ENCODE measurements at regions not wholly inside any gene's neighbourhood (a gene's known extent, or its start where the extent isn't known, plus 50 kb on each side); places are given as distances from the start of the nearest gene placed in this dataset.

GRCh38 chr2:63692002-63692606, 103.3 kb downstream of the MDH1 start:
- no peak overlapping the region for H3K4me3 ChIP-seq (replicated peaks; ENCODE audit: low read depth, low read length)
- peak; percentile 76 for DNase-seq (ENCODE audit: low read depth)
- TF ChIP-seq, protein P1, sequence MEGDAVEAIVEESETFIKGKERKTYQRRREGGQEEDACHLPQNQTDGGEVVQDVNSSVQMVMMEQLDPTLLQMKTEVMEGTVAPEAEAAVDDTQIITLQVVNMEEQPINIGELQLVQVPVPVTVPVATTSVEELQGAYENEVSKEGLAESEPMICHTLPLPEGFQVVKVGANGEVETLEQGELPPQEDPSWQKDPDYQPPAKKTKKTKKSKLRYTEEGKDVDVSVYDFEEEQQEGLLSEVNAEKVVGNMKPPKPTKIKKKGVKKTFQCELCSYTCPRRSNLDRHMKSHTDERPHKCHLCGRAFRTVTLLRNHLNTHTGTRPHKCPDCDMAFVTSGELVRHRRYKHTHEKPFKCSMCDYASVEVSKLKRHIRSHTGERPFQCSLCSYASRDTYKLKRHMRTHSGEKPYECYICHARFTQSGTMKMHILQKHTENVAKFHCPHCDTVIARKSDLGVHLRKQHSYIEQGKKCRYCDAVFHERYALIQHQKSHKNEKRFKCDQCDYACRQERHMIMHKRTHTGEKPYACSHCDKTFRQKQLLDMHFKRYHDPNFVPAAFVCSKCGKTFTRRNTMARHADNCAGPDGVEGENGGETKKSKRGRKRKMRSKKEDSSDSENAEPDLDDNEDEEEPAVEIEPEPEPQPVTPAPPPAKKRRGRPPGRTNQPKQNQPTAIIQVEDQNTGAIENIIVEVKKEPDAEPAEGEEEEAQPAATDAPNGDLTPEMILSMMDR (IDR thresholded peaks at IDR 0.05; ENCODE audit: low read length, missing control alignments) = peak; percentile 51

DNA sequence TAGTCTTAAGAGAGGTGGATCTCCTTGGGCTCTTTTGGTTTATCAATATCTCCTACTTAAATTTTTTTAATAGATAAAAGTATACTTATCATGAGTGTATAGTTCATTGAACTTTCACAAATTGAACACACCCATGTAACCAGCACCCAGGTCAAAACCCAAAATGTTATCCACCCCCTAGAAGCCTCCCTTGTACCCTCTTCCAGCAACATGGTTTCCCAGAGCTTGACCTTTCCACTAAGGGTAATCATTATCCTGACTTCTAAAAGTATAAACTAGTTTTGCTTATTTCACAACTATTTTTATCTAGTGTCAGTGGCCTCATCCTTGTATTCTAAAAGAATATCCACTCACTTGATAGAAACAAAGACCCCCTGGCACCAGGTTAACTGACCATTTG, 106.8 kb downstream of the MDH1 start:
- TF ChIP-seq, protein P1 (IDR thresholded peaks at IDR 0.05; ENCODE audit: low read length, missing control alignments) = no peak
- no peak overlapping the region for H3K4me3 ChIP-seq (replicated peaks; ENCODE audit: low read depth, low read length)
- DNase-seq (ENCODE audit: low read depth) = no peak

DNA sequence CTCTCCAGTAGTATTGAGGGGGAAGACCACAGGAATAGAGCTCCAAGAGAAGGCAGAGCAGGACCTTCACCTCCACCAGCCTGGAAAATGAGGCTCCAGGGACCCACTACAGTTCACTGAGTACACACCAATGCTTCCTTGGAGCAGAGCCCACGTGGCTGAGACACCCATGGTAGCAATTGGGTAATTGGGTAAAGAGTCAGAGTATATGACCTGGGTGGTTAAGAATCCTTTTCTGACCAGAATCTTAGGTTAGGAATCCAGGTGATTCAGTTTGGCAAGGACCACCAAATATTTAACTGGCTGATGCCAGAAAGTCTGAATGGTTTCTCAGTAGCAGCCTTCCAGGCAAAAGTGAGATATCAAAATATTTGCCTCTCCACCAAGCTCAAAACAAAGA, 107.7 kb downstream of the MDH1 start:
- H3K4me3 ChIP-seq (replicated peaks; ENCODE audit: low read depth, low read length) = no peak overlapping the region
- TF ChIP-seq, protein P1 (IDR thresholded peaks at IDR 0.05; ENCODE audit: low read length, missing control alignments) = no peak
- DNase-seq (ENCODE audit: low read depth) = no peak

DNA sequence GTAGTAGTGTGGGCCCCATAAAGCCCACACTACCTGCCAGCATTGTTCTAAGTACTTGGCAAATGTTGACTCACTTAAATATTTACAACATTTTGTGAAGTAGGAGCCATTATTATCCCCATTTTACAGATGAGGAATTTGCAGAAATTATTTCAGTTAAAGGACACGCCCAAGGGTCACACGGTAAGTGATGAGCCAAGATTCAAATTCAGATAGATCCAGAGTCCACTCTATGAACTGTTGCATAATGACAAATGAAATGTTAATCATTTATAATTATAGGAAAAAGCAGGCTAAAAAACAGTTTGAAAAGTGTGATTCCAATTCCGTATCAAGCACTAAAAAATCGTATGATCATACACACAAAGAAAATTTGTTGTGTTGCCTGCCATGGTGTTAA, 108.4 kb downstream of the MDH1 start:
- no peak overlapping the region for H3K4me3 ChIP-seq (replicated peaks; ENCODE audit: low read depth, low read length)
- TF ChIP-seq, protein P1 (IDR thresholded peaks at IDR 0.05; ENCODE audit: low read length, missing control alignments) = no peak
- DNase-seq (ENCODE audit: low read depth) = no peak

GRCh38 chr2:63698786-63699548, 110.2 kb downstream of the MDH1 start:
- no peak overlapping the region for H3K4me3 ChIP-seq (replicated peaks; ENCODE audit: low read depth, low read length)
- DNase-seq (ENCODE audit: low read depth) = peak; percentile 84
- TF ChIP-seq, protein P1 (IDR thresholded peaks at IDR 0.05; ENCODE audit: low read length, missing control alignments) = peak; percentile 74

DNA sequence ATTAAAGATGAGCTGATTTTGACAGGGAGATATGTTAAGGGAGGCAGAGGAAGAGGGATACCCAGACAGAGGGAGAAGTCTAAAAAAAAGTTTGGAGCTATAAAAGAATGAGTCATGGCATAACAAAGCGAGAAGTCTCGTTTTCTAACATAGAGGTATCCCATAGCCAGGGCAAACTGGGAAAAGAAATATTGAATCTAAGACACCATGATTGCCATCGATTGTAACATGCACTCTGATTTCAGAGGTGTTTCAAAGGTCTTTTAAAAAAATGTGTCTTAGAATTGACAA, 110.7 kb downstream of the MDH1 start:
- no peak for DNase-seq (ENCODE audit: low read depth)
- TF ChIP-seq, protein P1 (IDR thresholded peaks at IDR 0.05; ENCODE audit: low read length, missing control alignments) = no peak

DNA sequence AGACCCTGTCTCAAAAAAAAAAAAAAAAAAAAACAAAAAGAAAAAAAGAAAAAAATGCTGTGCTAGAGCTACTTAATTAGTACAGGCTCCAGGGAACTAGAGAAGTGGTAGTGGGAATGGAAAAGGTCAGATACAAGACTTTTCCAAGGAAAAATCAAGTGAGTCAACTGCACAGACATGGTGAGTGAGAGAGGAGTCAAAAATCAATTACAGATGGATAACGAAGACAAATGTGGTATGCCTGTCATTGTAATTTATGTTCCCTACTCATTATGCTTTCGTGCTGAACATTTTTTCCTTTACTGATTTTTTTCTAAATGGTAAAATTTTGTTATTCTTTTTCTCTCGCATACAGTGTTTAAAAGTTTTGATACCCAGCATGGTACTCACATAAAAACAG, 111.5 kb downstream of the MDH1 start:
- no peak for DNase-seq (ENCODE audit: low read depth)
- TF ChIP-seq, protein P1 (IDR thresholded peaks at IDR 0.05; ENCODE audit: low read length, missing control alignments) = no peak
- no peak overlapping the region for H3K4me3 ChIP-seq (replicated peaks; ENCODE audit: low read depth, low read length)

More for the DNA sequence above, 110.7 kb downstream of the MDH1 start:
- no peak overlapping the region for H3K4me3 ChIP-seq (replicated peaks; ENCODE audit: low read depth, low read length)
